WTC11 (cell line): ENCODE measurements at regions not wholly inside any gene's neighbourhood (a gene's known extent, or its start where the extent isn't known, plus 50 kb on each side); places are given as distances from the start of the nearest gene placed in this dataset.

Source experiments
- GABPB1 ChIP-seq: sonication (generic); formaldehyde crosslinking; IDR thresholded peaks from 2 replicates; pipeline ENCODE4 v1.8.1; 2023; ENCODE audit warnings: mild to moderate bottlenecking, missing genetic modification reagents
- NFYB ChIP-seq: sonication (generic); formaldehyde crosslinking; conservative IDR thresholded peaks from 2 replicates; pipeline ENCODE4 v1.8.0; 2022; ENCODE audit warnings: low read depth, missing genetic modification reagents
- TF ChIP-seq, protein P1 (sequence below): fragments of 200-600 bp; IDR thresholded peaks from 2 replicates; pipeline ENCODE4 v1.8.0; 2022; ENCODE audit warnings: antibody characterized with exemption
- TF ChIP-seq, protein P2 (sequence below): sonication (generic); formaldehyde crosslinking; IDR thresholded peaks from 2 replicates; pipeline ENCODE4 v1.8.0; 2023; ENCODE audit warnings: mild to moderate bottlenecking, missing genetic modification reagents
- TF ChIP-seq, protein P3 (sequence below): sonication (generic); formaldehyde crosslinking; IDR thresholded peaks from 2 replicates; pipeline ENCODE4 v1.8.1; 2022; ENCODE audit warnings: low read depth, mild to moderate bottlenecking, moderate library complexity, missing genetic modification reagents, borderline replicate concordance

DNA sequence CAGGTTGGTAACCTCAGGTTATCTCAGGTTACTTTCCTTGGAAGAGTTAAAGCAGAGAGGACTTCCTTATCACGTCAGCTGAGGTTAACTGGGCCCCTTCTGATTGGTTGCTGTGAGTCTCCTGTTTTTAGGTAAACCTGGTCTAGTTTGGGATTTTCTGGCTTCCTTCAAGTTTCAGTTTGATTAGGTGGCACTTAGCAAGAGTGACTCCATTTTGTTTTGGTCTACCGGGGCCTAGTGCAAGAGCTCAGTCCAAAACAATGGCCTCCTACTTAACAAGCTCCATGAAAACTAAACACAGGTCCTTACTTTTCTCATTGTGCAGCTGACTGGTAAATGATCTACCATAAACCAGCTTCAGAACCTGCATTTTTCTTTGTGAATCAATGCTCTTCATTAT lies 67.2 kb upstream of the GOLM1 start:
- TF ChIP-seq, protein P1, sequence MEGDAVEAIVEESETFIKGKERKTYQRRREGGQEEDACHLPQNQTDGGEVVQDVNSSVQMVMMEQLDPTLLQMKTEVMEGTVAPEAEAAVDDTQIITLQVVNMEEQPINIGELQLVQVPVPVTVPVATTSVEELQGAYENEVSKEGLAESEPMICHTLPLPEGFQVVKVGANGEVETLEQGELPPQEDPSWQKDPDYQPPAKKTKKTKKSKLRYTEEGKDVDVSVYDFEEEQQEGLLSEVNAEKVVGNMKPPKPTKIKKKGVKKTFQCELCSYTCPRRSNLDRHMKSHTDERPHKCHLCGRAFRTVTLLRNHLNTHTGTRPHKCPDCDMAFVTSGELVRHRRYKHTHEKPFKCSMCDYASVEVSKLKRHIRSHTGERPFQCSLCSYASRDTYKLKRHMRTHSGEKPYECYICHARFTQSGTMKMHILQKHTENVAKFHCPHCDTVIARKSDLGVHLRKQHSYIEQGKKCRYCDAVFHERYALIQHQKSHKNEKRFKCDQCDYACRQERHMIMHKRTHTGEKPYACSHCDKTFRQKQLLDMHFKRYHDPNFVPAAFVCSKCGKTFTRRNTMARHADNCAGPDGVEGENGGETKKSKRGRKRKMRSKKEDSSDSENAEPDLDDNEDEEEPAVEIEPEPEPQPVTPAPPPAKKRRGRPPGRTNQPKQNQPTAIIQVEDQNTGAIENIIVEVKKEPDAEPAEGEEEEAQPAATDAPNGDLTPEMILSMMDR, result no peak
- TF ChIP-seq, protein P2, sequence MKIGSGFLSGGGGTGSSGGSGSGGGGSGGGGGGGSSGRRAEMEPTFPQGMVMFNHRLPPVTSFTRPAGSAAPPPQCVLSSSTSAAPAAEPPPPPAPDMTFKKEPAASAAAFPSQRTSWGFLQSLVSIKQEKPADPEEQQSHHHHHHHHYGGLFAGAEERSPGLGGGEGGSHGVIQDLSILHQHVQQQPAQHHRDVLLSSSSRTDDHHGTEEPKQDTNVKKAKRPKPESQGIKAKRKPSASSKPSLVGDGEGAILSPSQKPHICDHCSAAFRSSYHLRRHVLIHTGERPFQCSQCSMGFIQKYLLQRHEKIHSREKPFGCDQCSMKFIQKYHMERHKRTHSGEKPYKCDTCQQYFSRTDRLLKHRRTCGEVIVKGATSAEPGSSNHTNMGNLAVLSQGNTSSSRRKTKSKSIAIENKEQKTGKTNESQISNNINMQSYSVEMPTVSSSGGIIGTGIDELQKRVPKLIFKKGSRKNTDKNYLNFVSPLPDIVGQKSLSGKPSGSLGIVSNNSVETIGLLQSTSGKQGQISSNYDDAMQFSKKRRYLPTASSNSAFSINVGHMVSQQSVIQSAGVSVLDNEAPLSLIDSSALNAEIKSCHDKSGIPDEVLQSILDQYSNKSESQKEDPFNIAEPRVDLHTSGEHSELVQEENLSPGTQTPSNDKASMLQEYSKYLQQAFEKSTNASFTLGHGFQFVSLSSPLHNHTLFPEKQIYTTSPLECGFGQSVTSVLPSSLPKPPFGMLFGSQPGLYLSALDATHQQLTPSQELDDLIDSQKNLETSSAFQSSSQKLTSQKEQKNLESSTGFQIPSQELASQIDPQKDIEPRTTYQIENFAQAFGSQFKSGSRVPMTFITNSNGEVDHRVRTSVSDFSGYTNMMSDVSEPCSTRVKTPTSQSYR (CRISPR knock-in tag), result no peak
- TF ChIP-seq NFYB, result no peak
- TF ChIP-seq, protein P3, sequence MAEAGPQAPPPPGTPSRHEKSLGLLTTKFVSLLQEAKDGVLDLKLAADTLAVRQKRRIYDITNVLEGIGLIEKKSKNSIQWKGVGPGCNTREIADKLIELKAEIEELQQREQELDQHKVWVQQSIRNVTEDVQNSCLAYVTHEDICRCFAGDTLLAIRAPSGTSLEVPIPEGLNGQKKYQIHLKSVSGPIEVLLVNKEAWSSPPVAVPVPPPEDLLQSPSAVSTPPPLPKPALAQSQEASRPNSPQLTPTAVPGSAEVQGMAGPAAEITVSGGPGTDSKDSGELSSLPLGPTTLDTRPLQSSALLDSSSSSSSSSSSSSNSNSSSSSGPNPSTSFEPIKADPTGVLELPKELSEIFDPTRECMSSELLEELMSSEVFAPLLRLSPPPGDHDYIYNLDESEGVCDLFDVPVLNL (CRISPR knock-in tag), result no peak
- TF ChIP-seq GABPB1, result no peak
